ENCODE measurements at regions not wholly inside any gene's neighbourhood (a gene's known extent, or its start where the extent isn't known, plus 50 kb on each side); places are given as distances from the start of the nearest gene placed in this dataset.

- Histone ChIP-seq H3K27ac (no peak overlapping the region), H3K9me3 (ENCODE audit: low read depth) (no peaks in the 10 kb centered on the region), H3K36me3 (replicated peaks; ENCODE audit: insufficient read depth, low read depth) (no peaks in the 10 kb centered on the region), H2AFZ (no peak overlapping the region), H3K27me3 (no peaks in the 10 kb centered on the region), H3K79me2 (no peaks in the 10 kb centered on the region), H3K4me1 (ENCODE audit: insufficient read depth) (no peaks in the 10 kb centered on the region), H4K20me1 (ENCODE audit: insufficient read depth, poor library complexity, severe bottlenecking) (no peaks in the 10 kb centered on the region), H3K4me3 (no peak overlapping the region), H3K4me2 (no peak overlapping the region), H3K9me2 (replicated peaks; ENCODE audit: insufficient read depth) (no peaks in the 10 kb centered on the region)
- WGBS (ENCODE audit: low lambda C conversion rate, missing lambda C conversion rate), result 93% methylated on average over 4 of the region's 4 CpGs
- TF ChIP-seq CTCF (IDR thresholded peaks at IDR 0.05; ENCODE audit: poor library complexity) (no peak), EZH2phosphoT487 (IDR thresholded peaks at IDR 0.05; ENCODE audit: low read depth, severe bottlenecking, unreplicated experiment) (no peak), EZH2 (IDR thresholded peaks at IDR 0.05; ENCODE audit: borderline replicate concordance) (no peak)
- no peak for DNase-seq (ENCODE audit: low spot score)
These were observed 1031.6 kb downstream of the BCL11B start for GRCh38 chr14:98240376-98240775.

- H3K4me2 ChIP-seq, result no peak overlapping the region
- TF ChIP-seq CTCF (IDR thresholded peaks at IDR 0.05; ENCODE audit: poor library complexity) (no peak), EZH2phosphoT487 (IDR thresholded peaks at IDR 0.05; ENCODE audit: low read depth, severe bottlenecking, unreplicated experiment) (no peak), EZH2 (IDR thresholded peaks at IDR 0.05; ENCODE audit: borderline replicate concordance) (no peak)
- no peaks in the 10 kb centered on the region for H3K9me3 ChIP-seq (ENCODE audit: low read depth)
- no peak overlapping the region for H2AFZ ChIP-seq
- H3K4me3 ChIP-seq, result no peak overlapping the region
- H3K9me2 ChIP-seq (replicated peaks; ENCODE audit: insufficient read depth), result no peaks in the 10 kb centered on the region
- H3K36me3 ChIP-seq (replicated peaks; ENCODE audit: insufficient read depth, low read depth), result no peaks in the 10 kb centered on the region
- H3K27ac ChIP-seq, result no peak overlapping the region
- H4K20me1 ChIP-seq (ENCODE audit: insufficient read depth, poor library complexity, severe bottlenecking), result no peaks in the 10 kb centered on the region
- 57% methylated on average over 6 of the region's 6 CpGs for WGBS (ENCODE audit: low lambda C conversion rate, missing lambda C conversion rate)
- no peaks in the 10 kb centered on the region for H3K79me2 ChIP-seq
- H3K27me3 ChIP-seq, result no peaks in the 10 kb centered on the region
- DNase-seq (ENCODE audit: low spot score), result no peak
- H3K4me1 ChIP-seq (ENCODE audit: insufficient read depth), result no peaks in the 10 kb centered on the region
These were observed 1029.1 kb downstream of the BCL11B start for GRCh38 chr14:98242903-98243302.

GRCh38 chr14:98243332-98243731 lies 1028.7 kb downstream of the BCL11B start:
- Histone ChIP-seq H3K9me3 (ENCODE audit: low read depth) (no peaks in the 10 kb centered on the region), H4K20me1 (ENCODE audit: insufficient read depth, poor library complexity, severe bottlenecking) (no peaks in the 10 kb centered on the region), H3K9me2 (replicated peaks; ENCODE audit: insufficient read depth) (no peaks in the 10 kb centered on the region), H3K79me2 (no peaks in the 10 kb centered on the region), H3K27me3 (no peaks in the 10 kb centered on the region), H3K4me2 (no peak overlapping the region), H3K4me1 (ENCODE audit: insufficient read depth) (no peaks in the 10 kb centered on the region), H3K4me3 (no peak overlapping the region), H2AFZ (no peak overlapping the region), H3K27ac (no peak overlapping the region), H3K36me3 (replicated peaks; ENCODE audit: insufficient read depth, low read depth) (no peaks in the 10 kb centered on the region)
- 81% methylated on average over 4 of the region's 4 CpGs for WGBS (ENCODE audit: low lambda C conversion rate, missing lambda C conversion rate)
- DNase-seq (ENCODE audit: low spot score), result no peak
- TF ChIP-seq EZH2 (IDR thresholded peaks at IDR 0.05; ENCODE audit: borderline replicate concordance) (no peak), CTCF (IDR thresholded peaks at IDR 0.05; ENCODE audit: poor library complexity) (no peak), EZH2phosphoT487 (IDR thresholded peaks at IDR 0.05; ENCODE audit: low read depth, severe bottlenecking, unreplicated experiment) (no peak)
